Gastroesophageal sphincter (tissue), 3 donors: ENCODE measurements at regions not wholly inside any gene's neighbourhood (a gene's known extent, or its start where the extent isn't known, plus 50 kb on each side); places are given as distances from the start of the nearest gene placed in this dataset.

Experiments
- CTCF ChIP-seq, 4 experiments: fragments of 200-600 bp in 2 of 4; fragments of 450-650 bp in 2 of 4; sonication (generic) in 1 of 4; IDR thresholded peaks; one replicate each; pipeline ENCODE4 v1.5.1; 2017 to 2019; ENCODE audit warnings: antibody characterized with exemption in 4 of 4, mild to moderate bottlenecking in 2 of 4, moderate library complexity in 2 of 4
- EP300 ChIP-seq: sonication (generic); formaldehyde crosslinking; IDR thresholded peaks from one replicate; pipeline ENCODE4 v1.6.1; 2017; ENCODE audit warnings: antibody characterized with exemption, mild to moderate bottlenecking
- POLR2A ChIP-seq, 2 donors: fragments of 450-650 bp; IDR thresholded peaks; one replicate each; pipeline ENCODE4 v1.6.1; 2017; ENCODE audit warnings: antibody characterized with exemption in 2 of 2, mild to moderate bottlenecking in 2 of 2, moderate library complexity in 1 of 2
- POLR2AphosphoS5 ChIP-seq: sonication (generic); formaldehyde crosslinking; IDR thresholded peaks from one replicate; pipeline ENCODE4 v1.6.1; 2017; ENCODE audit warnings: antibody characterized with exemption

GRCh38 chr12:97848051-97848450 is 385.4 kb downstream of the RMST start:
- TF ChIP-seq CTCF (IDR thresholded peaks at IDR 0.05) (no peak), POLR2A (IDR thresholded peaks at IDR 0.05) (no peak), EP300 (no peak), POLR2AphosphoS5 (no peak)
